HEK293 (cell line): ENCODE measurements at regions not wholly inside any gene's neighbourhood (a gene's known extent, or its start where the extent isn't known, plus 50 kb on each side); places are given as distances from the start of the nearest gene placed in this dataset.

ENCODE experiments used
- BCL11B ChIP-seq: fragments of 450-650 bp; formaldehyde crosslinking; IDR thresholded peaks from 2 replicates; pipeline ENCODE4 v1.5.1; 2016; ENCODE audit warnings: low read depth, missing biosample characterization, missing genetic modification characterization
- GLI4 ChIP-seq: fragments of 450-650 bp; formaldehyde crosslinking; IDR thresholded peaks from 2 replicates; pipeline ENCODE4 v1.5.1; 2016; ENCODE audit warnings: missing biosample characterization, missing genetic modification characterization
- HOXA7 ChIP-seq: sonication (generic); formaldehyde crosslinking; IDR thresholded peaks from 2 replicates; pipeline ENCODE4 v1.8.1; 2022; ENCODE audit warnings: missing genetic modification reagents, borderline replicate concordance
- SP2 ChIP-seq: fragments of 450-650 bp; formaldehyde crosslinking; IDR thresholded peaks from 2 replicates; pipeline ENCODE4 v1.5.1; 2016; ENCODE audit warnings: missing biosample characterization, missing genetic modification characterization
- ZNF138 ChIP-seq: fragments of 450-650 bp; formaldehyde crosslinking; IDR thresholded peaks from 2 replicates; pipeline ENCODE4 v1.5.1; 2016; ENCODE audit warnings: missing biosample characterization, missing genetic modification characterization, borderline replicate concordance
- ZNF140 ChIP-seq: fragments of 450-650 bp; formaldehyde crosslinking; IDR thresholded peaks from 2 replicates; pipeline ENCODE4 v1.5.1; 2016; ENCODE audit warnings: missing biosample characterization, missing genetic modification characterization
- ZNF571 ChIP-seq: fragments of 450-650 bp; formaldehyde crosslinking; IDR thresholded peaks from 2 replicates; pipeline ENCODE4 v1.5.0; 2017; ENCODE audit warnings: missing biosample characterization, missing genetic modification characterization
- ZNF629 ChIP-seq: fragments of 450-650 bp; formaldehyde crosslinking; IDR thresholded peaks from 2 replicates; pipeline ENCODE4 v1.5.1; 2017; ENCODE audit warnings: missing biosample characterization, missing genetic modification characterization
- ZNF658 ChIP-seq: fragments of 450-650 bp; formaldehyde crosslinking; IDR thresholded peaks from 2 replicates; pipeline ENCODE4; 2016; ENCODE audit warnings: missing biosample characterization, missing genetic modification characterization
- ZNF830 ChIP-seq: fragments of 450-650 bp; IDR thresholded peaks from 2 replicates; pipeline ENCODE4 v1.5.0; 2018; ENCODE audit warnings: missing biosample characterization, missing genetic modification characterization, low read depth, mild to moderate bottlenecking, moderate library complexity
- TF ChIP-seq, protein P1 (sequence below): fragments of 450-650 bp; formaldehyde crosslinking; IDR thresholded peaks from 2 replicates; pipeline ENCODE4 v1.5.1; 2016; ENCODE audit warnings: missing biosample characterization, missing genetic modification characterization
- TF ChIP-seq, protein P2 (sequence below): fragments of 450-650 bp; formaldehyde crosslinking; IDR thresholded peaks from 2 replicates; pipeline ENCODE4 v1.5.1; 2016; ENCODE audit warnings: missing biosample characterization, missing genetic modification characterization

DNA sequence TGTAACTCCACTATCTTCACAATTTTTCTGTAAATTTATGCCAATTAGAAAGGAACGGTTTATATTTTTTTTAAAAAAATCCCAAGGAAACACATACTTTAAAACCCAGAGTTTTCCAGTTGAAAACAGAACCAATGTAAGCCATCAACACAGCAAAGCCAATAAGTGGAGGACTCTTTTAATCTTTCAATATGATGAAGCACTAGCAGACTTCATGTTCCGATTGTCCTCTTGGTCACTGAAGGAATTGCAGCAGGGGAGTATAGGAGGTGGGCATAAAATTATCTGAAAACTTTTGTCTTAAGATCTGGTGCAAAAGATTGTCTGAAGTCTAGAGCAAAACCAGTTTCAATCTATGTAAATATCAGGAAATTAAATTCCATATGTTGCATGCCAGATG is 102.1 kb upstream of the PAPPA start:
- TF ChIP-seq, protein P1, sequence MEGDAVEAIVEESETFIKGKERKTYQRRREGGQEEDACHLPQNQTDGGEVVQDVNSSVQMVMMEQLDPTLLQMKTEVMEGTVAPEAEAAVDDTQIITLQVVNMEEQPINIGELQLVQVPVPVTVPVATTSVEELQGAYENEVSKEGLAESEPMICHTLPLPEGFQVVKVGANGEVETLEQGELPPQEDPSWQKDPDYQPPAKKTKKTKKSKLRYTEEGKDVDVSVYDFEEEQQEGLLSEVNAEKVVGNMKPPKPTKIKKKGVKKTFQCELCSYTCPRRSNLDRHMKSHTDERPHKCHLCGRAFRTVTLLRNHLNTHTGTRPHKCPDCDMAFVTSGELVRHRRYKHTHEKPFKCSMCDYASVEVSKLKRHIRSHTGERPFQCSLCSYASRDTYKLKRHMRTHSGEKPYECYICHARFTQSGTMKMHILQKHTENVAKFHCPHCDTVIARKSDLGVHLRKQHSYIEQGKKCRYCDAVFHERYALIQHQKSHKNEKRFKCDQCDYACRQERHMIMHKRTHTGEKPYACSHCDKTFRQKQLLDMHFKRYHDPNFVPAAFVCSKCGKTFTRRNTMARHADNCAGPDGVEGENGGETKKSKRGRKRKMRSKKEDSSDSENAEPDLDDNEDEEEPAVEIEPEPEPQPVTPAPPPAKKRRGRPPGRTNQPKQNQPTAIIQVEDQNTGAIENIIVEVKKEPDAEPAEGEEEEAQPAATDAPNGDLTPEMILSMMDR (tag by site-specific recombination), result no peak
- TF ChIP-seq ZNF629 (no peak), ZNF138 (tag by site-specific recombination) (no peak), GLI4 (tag by site-specific recombination) (no peak), ZNF571 (tag by site-specific recombination) (no peak), HOXA7 (CRISPR knock-in tag) (no peak), ZNF140 (no peak), SP2 (tag by site-specific recombination) (no peak), BCL11B (tag by site-specific recombination) (no peak), ZNF830 (tag by site-specific recombination) (no peak), ZNF658 (no peak)
- TF ChIP-seq, protein P2, sequence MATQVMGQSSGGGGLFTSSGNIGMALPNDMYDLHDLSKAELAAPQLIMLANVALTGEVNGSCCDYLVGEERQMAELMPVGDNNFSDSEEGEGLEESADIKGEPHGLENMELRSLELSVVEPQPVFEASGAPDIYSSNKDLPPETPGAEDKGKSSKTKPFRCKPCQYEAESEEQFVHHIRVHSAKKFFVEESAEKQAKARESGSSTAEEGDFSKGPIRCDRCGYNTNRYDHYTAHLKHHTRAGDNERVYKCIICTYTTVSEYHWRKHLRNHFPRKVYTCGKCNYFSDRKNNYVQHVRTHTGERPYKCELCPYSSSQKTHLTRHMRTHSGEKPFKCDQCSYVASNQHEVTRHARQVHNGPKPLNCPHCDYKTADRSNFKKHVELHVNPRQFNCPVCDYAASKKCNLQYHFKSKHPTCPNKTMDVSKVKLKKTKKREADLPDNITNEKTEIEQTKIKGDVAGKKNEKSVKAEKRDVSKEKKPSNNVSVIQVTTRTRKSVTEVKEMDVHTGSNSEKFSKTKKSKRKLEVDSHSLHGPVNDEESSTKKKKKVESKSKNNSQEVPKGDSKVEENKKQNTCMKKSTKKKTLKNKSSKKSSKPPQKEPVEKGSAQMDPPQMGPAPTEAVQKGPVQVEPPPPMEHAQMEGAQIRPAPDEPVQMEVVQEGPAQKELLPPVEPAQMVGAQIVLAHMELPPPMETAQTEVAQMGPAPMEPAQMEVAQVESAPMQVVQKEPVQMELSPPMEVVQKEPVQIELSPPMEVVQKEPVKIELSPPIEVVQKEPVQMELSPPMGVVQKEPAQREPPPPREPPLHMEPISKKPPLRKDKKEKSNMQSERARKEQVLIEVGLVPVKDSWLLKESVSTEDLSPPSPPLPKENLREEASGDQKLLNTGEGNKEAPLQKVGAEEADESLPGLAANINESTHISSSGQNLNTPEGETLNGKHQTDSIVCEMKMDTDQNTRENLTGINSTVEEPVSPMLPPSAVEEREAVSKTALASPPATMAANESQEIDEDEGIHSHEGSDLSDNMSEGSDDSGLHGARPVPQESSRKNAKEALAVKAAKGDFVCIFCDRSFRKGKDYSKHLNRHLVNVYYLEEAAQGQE, result no peak
